ENCODE measurements at regions not wholly inside any gene's neighbourhood (a gene's known extent, or its start where the extent isn't known, plus 50 kb on each side); places are given as distances from the start of the nearest gene placed in this dataset.

DNA sequence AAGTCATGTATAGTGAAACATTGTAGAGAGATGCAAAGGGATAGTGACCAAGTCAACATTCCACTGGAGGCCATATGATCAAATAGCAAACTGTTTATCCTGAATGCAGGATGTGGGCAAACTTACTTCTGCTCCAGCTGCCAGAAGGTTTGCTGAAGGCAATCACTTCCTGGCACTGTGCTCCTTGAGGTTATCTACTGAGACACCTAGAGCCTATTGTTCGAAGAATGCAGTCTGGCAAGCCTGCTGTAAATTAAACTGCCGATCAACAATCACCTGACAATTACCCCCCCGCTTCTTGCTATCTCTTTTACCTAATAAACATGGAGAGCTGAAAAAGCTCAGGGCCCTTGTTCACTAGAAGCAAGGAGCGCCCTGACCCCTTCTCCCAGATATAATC, 139.4 kb upstream of the B3GALT2 start:
- TF ChIP-seq, protein P1, sequence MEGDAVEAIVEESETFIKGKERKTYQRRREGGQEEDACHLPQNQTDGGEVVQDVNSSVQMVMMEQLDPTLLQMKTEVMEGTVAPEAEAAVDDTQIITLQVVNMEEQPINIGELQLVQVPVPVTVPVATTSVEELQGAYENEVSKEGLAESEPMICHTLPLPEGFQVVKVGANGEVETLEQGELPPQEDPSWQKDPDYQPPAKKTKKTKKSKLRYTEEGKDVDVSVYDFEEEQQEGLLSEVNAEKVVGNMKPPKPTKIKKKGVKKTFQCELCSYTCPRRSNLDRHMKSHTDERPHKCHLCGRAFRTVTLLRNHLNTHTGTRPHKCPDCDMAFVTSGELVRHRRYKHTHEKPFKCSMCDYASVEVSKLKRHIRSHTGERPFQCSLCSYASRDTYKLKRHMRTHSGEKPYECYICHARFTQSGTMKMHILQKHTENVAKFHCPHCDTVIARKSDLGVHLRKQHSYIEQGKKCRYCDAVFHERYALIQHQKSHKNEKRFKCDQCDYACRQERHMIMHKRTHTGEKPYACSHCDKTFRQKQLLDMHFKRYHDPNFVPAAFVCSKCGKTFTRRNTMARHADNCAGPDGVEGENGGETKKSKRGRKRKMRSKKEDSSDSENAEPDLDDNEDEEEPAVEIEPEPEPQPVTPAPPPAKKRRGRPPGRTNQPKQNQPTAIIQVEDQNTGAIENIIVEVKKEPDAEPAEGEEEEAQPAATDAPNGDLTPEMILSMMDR (IDR thresholded peaks at IDR 0.05), result no peak
- TF ChIP-seq POLR2A (IDR thresholded peaks at IDR 0.05), result no peak
